ENCODE measurements at regions not wholly inside any gene's neighbourhood (a gene's known extent, or its start where the extent isn't known, plus 50 kb on each side); places are given as distances from the start of the nearest gene placed in this dataset.

DNA sequence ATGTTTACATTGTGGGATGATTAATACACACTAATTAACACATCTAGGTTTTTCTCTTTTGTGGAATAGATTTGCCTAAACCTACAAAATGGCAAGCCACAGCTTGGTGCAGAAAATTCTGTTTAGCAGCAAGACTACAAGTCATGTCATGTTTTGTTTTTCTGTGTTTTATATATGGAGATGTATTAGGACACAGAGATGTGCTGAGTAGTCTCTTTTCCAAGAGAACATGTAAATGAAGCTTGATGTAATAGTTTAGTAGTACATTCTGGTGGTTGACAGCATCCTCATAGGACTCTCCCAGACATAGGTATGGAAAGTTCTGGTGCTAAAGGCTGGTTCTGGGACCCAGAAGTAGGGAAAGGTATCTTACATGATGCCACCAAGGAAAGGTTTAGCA, 1345.4 kb downstream of the CDH11 start:
- TF ChIP-seq, protein P1, sequence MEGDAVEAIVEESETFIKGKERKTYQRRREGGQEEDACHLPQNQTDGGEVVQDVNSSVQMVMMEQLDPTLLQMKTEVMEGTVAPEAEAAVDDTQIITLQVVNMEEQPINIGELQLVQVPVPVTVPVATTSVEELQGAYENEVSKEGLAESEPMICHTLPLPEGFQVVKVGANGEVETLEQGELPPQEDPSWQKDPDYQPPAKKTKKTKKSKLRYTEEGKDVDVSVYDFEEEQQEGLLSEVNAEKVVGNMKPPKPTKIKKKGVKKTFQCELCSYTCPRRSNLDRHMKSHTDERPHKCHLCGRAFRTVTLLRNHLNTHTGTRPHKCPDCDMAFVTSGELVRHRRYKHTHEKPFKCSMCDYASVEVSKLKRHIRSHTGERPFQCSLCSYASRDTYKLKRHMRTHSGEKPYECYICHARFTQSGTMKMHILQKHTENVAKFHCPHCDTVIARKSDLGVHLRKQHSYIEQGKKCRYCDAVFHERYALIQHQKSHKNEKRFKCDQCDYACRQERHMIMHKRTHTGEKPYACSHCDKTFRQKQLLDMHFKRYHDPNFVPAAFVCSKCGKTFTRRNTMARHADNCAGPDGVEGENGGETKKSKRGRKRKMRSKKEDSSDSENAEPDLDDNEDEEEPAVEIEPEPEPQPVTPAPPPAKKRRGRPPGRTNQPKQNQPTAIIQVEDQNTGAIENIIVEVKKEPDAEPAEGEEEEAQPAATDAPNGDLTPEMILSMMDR (IDR thresholded peaks at IDR 0.05): no peak
- TF ChIP-seq POLR2AphosphoS5 (IDR thresholded peaks at IDR 0.05): no peak
- no peak for TF ChIP-seq POLR2A (IDR thresholded peaks at IDR 0.05)
